GM13977 (cell line): ENCODE measurements at regions not wholly inside any gene's neighbourhood (a gene's known extent, or its start where the extent isn't known, plus 50 kb on each side); places are given as distances from the start of the nearest gene placed in this dataset.

Experiments
- DNase-seq: peaks from one replicate; pipeline ENCODE4 v3.0.0; 2012; ENCODE audit warnings: low spot score
- CTCF ChIP-seq: IDR thresholded peaks from 2 replicates; pipeline ENCODE4 v1.5.1; 2012; ENCODE audit warnings: mild to moderate bottlenecking, control low read depth; ENCODE audit not compliant: insufficient read depth; ENCODE audit errors: extremely low read depth, missing control alignments
- in situ Hi-C: fragments of 300-500 bp; cut with MboI; formaldehyde crosslinking; loops from one replicate; pipeline ENCODE4 v1.12.0; 2022; ENCODE audit warnings: low sequenced_read_pairs, low pct_unique_long_range_greater_than_20kb, mixed read lengths, inconsistent platforms; ENCODE audit not compliant: unreplicated experiment

- no peak for DNase-seq
- no peak for TF ChIP-seq CTCF
- in situ Hi-C loops, result no loop called here
Observed at GRCh38 chr1:30420519-30421050, 302.8 kb downstream of the MATN1 start.

GRCh38 chr1:30419831-30420230, 303.6 kb downstream of the MATN1 start:
- TF ChIP-seq CTCF, result no peak
- no peak for DNase-seq
- in situ Hi-C loops, result no loop called here

- in situ Hi-C loops, result no loop called here
- no peak for DNase-seq
- TF ChIP-seq CTCF, result no peak
Observed at GRCh38 chr1:30418939-30419720, 304.3 kb downstream of the MATN1 start.

- no peak for TF ChIP-seq CTCF
- peak; percentile 2 for DNase-seq
- in situ Hi-C loops, result no loop called here
Observed at GRCh38 chr1:30418061-30418938, 305.1 kb downstream of the MATN1 start.

- DNase-seq, result no peak
- TF ChIP-seq CTCF, result no peak
- in situ Hi-C loops, result no loop called here
Observed at GRCh38 chr1:30417701-30418046, 305.7 kb downstream of the MATN1 start.

- TF ChIP-seq CTCF, result no peak
- peak; percentile 2 for DNase-seq
- in situ Hi-C loops, result no loop called here
Observed at GRCh38 chr1:30417001-30417700, 306.2 kb downstream of the MATN1 start.
